ENCODE measurements at regions not wholly inside any gene's neighbourhood (a gene's known extent, or its start where the extent isn't known, plus 50 kb on each side); places are given as distances from the start of the nearest gene placed in this dataset.

DNA sequence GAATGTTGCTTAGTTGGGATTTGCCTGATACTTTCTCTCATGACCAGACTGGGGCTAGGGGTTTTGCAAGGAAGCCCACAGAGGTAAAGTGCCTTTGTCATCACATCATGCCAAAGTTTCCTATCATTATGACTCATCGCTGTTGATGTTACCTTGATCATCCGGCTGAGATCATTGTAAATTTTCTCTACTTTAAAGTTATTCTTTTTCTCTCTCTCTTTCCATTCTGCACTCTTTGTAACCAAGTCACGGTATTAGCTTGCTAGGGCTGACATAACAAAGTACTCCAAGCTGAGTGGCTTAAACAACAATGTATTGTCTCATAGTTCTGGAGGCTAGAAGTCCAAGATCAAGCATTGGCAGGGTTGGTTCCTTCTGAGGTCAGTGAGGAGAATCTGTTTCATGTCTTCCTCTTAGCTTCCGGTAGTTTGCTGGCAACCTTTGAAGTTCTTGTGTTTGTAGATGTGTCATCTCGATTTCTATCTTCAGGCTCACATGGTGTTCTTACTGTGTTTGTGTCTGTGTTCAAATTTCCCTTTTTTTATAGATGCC lies 113.0 kb downstream of the DTHD1 start:
- no peak for DNase-seq

DNA sequence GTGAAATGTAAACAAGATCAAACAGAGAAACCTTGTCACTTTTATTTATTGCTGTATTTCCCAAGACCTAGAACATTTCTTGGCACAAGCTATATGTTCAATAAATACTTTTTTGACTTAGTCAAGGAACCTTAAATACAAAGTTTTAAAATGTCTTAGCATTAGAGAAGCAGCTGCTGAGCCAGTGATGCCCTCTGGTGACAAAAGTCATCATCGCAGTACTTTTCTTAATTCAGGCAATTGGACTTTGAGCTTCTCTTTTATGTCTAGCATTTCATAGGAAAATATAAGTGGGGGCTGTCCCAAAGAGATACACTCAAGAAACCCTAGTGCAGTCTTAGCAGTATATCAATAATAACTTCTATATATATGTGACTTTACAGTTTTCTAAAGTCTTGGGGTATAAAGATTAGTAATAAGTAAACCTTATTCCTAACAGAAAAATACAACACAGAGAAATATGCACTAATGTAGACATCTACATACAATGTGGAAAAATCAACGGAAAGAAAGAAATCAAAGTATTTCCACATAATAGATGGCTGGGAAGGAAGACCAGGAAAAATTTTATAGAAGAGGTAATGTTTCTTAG lies 118.4 kb downstream of the DTHD1 start:
- DNase-seq, result no peak

DNA sequence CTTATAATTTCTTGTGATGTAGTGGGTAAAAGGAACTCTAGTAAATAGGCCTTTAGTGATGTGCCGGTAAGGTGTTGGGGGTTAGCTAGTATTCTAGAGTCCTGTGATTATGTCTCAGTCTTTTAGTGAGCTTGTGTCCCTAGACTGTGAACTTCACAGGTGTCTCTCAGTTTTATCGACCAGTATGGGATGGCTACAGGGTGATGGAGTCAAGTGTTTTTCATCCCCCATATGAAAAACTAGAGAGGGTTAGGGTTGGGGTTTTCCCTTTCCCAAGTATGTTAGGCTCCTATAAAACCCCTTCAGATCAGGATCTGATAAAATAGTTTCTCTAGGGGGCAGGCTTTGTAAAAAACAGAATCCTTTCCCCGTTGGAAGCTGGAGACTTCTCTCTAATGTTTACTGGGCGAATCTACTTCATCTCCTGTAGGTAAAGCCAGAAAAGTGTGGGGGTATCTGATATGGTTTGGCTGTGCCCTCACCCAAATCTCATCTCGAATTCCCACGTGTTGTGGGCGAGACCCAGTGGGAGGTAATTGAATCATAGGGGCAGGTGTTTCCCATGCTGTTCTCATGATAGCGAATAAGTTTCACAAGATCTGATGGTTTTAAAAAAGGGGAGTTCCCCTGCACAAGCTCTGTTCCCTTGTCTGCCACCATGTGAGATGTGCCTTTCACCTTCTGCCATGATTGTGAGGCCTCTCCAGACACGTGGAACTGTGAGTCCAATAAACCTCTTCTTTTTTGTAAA lies 120.8 kb downstream of the DTHD1 start:
- DNase-seq, result no peak

DNA sequence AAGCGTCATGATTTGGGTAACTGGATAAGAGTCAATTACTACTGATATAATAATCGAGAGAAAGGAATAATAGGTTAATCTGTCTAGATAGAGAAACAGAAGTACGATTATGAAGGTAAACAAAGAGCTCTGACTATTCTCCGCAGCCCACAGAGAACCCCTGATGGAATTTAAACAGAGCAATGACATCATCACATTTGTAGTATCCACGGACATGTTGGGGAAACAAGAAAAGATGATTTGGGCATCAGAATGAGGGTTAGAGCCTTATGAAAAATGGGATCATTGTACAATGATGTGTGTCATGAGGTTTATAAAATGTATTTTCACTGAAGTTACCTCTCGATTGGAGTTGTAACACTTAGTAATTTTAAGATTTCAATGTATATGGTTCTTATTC lies 129.9 kb downstream of the DTHD1 start:
- no peak for DNase-seq

DNA sequence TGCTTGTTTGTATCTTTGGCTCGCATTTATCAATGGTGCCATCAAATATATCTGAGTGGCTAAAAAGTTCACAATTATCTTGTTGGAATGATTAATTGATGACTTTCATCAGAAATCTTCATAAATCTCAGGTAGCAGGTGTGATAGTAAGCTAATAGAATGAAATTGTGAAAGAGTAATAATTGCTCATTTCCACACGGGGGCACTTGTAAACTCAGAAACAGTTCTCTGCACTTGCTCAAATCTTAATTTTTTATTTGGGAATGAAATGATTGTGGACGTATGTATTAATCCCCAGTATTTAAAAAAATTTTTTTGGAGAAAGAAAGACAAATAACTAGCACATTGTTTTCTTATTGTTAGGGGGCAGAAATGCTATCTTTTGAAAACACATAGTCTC lies 132.8 kb downstream of the DTHD1 start:
- DNase-seq, result no peak

DNA sequence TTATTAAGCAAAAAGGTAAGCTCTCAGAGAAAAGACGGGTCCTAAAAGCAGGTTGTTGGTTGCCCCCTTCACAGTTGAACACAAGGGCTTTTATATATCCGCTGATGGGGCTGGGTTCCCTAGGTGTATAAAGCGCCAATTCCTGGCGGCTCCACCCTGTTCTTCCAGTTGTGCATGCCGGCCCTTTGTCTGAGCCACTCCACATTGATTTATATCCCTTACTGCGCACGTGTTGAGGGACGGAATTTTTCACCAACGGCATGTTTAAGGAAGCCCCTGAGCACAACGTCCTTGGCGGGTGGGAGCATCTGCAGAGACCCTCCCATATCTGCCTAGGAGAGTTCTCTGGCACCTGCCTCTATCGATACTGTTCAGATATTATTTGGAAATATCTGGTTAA lies 135.7 kb downstream of the DTHD1 start:
- no peak for DNase-seq

DNA sequence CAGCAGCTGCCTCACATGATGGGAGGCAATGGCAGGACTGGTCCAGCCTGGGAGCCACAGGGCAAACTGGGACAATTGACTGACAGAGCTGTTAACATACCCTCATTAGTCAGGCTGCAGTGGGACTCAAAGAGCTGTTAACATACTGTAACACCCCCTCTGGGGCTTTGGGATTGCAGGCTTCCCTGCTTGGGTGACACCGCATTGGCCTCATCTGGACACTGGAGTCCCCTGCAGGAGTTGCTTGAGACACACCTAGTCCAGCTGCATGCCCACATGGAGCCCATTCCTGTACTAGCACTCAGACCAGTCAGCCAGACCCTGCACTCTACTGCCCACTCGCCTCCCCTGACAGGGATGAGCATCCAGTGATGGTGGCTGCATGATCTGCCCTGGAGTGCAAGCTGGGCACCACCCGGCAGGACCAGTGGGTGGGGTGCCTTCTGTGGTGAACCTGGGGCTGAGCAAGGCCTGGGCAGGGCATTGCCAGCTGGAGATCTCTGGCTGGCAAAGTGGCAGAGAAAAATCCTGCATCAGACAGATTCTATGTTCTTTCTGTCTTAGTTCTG lies 138.8 kb downstream of the DTHD1 start:
- no peak for DNase-seq

DNA sequence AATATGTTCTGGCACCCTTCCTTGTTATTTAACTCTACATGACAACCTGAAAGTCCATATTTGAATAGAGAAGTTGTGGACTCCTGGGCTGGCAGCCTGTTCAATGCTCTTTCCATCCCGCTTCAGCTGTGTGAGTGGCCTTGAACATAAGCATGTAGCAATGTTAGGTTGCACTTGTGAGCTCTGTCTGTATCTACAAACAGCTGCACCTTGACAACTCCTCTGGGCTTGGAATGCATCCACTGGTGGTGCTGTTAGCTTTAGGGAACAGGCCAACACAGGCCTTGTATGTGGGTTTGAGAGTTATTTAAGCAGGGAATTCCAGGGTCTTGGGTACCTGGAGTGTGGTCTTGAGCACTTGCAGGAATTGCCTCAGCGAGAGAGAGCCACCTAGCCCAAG lies 141.2 kb downstream of the DTHD1 start:
- DNase-seq, result no peak

DNA sequence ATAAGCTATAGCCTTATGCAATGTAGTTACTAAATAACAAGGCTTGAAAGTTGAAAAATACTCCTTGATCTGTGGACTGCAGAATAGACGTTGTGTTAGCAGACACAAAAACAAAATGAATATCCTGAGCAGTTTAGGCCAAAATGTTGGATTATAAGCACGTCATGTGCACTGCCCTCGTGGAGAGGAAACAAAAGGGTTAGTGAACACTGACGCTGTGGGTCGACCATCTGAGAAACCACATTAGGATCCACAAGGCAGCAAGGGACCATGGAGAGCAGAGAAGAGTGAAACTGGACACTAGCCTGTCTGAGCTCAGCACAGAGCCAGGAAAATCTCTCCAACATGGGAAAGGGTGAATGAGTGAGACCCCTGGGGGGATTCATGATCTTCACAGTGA lies 145.3 kb downstream of the DTHD1 start:
- DNase-seq, result no peak

DNA sequence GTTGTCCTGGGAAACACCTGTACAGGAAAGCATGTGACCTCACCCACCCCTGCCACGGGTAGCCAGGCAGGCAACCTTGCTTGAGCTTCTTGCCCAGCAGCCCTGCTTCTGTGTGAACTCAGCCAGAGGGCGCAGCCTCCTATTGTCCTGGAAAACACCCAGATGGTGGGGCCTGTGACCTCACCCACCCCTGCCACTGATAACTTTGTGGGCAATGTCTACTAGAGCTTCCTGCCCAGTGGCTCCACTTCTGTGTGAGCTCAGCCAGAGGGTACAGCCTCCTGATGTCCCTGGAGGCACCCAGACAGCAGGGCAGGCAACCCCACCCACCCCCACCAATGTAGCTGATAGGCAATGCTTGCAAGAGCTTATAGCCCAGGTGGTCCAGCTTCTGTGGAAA lies 146.3 kb downstream of the DTHD1 start:
- no peak for DNase-seq

DNA sequence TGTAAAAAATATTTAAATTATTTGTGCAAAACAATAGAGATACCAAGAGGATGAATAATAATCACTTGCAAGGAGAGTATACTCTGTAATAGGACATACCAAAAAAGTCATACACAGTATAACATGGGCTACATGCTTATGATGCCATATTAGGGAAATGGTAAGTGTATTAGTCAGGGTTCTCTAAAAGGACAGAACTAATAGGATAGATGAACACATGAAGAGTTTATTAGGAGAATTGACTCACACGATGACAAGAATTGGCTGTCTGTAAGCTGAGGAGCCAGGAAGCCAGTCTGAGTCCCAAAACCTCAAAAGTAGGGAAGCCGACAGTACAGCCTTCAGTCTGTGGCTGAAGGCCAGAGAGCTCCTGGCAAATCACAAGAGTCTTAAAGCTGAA lies 151.2 kb downstream of the DTHD1 start:
- no peak for DNase-seq

DNA sequence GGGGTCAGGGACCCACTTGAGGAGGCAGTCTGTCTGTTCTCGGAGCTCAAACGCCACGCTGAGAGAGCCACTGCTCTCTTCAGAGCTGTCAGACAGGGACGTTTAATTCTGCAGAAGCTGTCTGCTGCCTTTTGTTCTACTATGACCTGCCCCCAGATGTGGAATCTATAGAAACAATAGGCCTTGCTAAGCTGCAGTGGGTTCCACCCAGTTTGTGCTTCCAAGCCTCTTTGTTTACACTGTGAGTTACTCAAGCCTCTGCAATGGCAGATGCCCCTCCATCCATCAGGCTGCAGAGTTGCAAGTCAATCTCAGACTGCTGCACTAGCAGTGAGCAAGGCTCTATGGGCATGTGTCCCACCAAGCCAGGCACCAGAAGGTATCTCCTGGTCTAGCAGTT lies 158.1 kb downstream of the DTHD1 start:
- no peak for DNase-seq

DNA sequence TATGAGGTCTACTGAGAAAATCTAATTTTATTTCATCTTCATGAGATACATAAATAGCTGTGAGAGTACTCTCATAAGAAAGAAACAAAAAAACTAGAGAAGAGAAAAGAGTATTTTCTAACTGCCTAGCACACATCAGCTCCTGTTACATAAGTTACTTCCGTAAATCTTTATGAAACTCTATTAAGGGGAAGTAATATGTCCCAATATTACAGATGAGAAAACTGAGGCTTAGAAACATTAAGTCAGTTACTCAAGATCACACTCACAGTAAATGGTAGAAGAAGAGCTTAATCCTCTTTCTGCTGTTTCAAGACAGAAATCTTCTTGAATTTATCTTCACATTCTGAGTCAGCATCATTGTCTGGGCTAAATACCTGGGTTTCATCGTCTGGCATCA lies 164.1 kb downstream of the DTHD1 start:
- no peak for DNase-seq

DNA sequence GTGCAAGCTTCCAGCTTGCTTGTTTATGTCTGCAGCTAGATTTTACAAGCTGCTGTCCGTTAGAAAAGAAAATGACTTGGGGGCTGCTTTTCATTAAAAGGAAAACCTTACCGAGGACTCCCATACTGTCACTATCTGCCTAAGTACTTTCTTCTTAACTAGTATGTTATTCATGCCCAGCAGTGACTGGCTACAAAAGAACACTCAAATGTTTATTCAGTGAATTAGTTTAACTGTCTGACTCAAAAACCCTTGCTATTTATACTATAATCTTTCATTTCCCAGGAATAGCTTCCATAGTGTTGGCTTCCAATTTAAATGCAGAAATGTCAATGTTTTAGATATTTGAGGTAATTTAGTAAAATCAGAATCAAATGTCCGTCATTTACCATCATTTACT lies 164.9 kb downstream of the DTHD1 start:
- DNase-seq, result no peak

DNA sequence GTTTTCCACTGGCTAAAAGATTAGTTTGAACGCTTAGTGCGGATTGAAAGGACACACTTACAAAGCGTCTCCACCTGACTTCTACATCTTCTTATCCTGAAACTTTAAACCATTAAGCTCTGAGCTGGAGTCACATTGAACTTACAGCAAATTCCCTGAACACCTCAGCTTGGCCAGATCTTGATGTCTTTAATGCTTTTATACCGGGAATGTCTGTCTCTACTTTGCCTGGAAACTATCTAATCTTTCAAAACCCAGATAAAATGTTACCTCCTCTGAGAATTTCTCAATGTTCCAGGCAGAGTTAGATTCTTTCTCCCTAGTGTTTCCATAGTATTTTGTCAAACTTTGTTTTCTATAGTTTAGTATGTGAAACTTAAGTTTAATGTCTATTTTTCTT lies 179.9 kb downstream of the DTHD1 start:
- no peak for DNase-seq

DNA sequence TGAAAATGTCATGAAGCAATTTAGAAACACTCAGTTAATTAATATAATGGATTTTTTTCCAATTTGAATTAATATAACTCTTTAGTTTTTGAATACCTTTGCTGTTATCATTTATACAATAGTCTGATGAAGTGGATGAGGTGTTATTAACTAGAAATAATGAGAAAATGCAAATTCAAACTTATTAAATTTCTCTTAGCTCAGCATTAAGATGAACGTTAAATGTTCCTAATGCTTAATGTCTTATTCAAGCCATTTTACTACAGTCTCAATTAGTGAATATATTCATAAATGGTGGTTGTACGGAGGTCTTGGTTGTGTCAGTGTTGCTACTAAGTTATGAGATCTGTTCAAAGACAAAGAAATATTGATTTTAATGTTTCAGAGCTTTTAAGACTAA lies 186.3 kb downstream of the DTHD1 start:
- no peak for DNase-seq

DNA sequence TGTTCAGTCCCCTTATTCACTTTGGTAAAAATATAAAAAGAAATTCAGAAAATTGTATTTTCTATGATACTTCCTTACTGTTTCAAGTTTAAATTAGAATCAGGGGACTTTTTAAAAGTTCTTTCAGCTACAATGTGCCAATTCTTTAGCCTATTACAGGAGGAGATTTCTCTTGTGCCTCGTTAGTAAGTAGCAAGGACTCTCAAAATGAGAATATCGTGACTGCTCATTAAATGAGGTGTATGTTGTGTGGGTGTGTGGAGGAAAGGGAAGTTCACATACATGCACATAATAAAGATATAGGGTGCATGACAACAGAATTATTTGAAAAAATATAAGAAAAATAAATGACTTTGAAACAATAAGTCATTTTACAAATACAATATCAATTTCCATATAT lies 190.5 kb downstream of the DTHD1 start:
- no peak for DNase-seq

DNA sequence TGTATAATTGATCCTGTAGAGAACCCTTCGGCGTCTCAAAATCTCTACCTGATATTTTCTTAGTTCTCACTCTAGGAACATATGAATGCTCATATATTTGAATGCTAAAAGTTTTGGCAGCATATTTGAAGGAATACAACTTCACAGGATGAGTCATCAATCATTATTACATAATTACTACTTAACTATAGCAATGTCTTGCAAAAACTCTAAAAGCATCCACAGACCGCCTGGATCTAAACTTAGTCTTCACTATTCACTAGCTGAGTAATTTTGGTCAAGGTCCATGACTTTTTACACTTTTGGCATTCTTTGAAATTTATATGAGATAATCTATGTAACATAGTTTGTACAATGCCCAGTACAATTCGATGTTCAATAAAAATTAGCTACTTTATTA lies 194.7 kb downstream of the DTHD1 start:
- no peak for DNase-seq

DNA sequence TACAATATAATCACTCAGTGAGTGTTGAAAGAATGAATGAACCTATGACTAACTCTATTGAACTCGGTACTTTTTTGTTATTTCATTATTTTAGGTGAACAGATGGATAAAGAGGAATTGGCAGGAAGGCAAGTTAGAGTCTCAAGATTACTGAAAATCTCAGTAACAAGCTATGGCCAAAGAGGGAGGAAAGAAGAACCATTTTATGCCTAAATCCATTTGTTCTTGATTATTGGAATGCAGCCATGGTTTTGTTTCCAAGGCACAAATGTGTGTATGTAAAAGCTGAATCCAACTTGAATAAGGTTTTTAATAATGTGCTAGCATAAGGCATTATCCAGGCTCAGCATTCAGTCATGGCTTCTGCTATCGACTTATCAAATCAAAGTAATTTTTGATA lies 196.4 kb downstream of the DTHD1 start:
- no peak for DNase-seq

DNA sequence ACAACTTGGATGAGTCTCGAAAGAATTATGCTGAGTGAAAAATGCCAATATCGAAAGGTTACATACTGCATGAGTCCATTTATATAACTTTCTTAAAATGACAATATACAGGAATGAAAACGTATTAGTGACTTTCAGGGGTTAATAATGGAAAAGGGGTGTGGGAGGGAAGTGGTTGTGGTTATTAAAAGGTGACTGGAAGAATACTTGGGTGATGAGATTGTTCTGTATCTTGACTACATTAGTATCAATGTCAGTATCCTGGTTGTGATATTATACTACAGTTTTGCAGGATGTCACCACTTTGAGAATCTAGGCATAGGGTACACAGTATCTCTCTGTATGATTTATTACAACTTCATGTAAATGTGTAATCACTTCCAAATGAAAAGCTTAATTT lies 204.5 kb downstream of the DTHD1 start:
- no peak for DNase-seq

DNA sequence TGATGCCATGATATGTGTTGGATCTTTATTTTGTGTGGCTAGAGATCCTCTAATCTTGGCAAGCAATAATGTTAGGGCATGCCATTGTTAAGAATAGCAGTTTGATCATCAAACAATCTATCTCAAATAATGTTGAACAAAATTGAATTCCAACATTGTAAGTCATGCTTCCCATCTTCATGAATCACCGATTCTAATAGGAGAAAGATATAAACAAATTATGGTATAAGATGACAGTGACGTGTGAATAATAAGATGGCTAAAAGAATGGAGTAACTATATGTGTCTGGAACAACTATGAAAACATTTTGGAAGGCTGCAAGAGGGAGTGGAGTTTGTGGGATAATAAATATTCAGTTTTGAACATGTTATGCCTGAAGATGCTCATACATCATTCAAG lies 208.4 kb downstream of the DTHD1 start:
- DNase-seq, result no peak

DNA sequence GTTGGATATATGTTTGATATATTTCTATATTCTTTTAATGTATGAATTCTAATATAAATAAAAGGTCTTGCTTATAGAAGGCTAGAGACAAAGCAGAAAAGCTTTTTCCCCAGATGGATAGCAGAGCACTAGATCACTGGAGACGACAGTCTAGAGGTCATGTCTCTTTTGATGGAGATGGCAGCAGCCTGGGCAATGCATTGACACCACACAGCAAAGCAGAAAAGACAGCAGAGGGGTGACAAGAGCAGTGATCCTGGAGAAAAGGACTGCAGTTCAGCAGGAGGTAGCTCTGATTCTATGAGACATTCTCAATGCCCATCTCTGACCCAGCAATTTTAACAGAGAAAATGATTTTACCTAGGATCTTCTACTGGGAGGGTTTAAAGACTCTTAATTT lies 210.6 kb downstream of the DTHD1 start:
- DNase-seq, result no peak

DNA sequence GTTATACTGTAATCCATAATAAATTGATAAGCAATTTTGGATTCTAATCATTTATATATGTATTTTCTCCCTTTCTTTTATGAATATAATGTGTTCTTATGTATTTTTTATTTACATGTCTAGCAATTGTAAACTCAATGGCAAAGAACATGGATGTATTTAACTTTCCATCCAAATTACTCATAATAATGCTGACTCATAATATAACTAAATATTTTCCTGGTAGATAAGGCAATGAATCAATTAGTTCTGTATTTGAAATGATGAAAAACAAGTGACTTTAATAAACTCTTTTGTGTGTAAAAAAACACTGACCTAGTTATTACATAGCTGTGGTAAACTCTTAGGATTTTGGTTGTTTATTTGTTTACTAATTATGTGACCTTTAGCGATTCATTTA lies 211.2 kb downstream of the DTHD1 start:
- DNase-seq, result no peak

DNA sequence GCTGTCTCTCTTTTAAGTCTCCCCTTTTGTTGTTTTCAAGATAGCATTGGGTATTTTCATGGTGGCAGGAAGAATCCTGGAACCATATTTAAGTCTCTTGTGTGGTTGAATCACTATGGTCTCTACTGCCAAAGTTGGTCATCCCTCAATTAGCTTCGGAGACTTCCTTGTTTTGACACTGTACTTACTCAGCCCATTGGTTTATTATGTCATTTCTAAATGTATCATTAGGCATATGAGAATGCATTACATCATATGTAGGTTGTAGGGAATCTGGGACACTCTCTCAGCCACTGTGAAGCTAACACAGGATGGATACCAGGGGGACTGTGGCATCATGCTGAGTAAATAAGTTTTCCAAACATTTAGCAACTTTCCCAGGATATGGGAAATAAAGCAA lies 211.8 kb downstream of the DTHD1 start:
- DNase-seq, result no peak

DNA sequence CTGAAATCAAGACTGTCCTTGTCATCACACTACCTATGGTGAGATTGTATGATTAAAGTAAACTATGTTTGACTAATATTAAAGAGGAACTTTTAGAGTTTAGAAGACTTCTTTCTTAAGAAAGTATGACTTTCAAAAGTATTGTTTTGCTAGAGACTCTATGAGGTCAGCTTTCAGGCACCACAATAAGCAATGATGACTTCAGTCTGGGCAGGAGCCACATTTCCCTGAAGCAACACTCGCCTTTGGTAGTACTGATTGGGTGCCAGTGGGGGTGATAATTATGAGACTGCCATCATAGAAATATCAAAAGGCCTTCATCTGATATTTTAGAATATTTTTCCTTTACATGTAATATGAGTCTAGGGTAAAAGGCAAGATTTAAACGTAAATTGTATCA lies 212.6 kb downstream of the DTHD1 start:
- DNase-seq, result no peak

All from right hindlimb (tissue), 1 donor.